ENCODE measurements at regions not wholly inside any gene's neighbourhood (a gene's known extent, or its start where the extent isn't known, plus 50 kb on each side); places are given as distances from the start of the nearest gene placed in this dataset.

- TF ChIP-seq, protein P1, sequence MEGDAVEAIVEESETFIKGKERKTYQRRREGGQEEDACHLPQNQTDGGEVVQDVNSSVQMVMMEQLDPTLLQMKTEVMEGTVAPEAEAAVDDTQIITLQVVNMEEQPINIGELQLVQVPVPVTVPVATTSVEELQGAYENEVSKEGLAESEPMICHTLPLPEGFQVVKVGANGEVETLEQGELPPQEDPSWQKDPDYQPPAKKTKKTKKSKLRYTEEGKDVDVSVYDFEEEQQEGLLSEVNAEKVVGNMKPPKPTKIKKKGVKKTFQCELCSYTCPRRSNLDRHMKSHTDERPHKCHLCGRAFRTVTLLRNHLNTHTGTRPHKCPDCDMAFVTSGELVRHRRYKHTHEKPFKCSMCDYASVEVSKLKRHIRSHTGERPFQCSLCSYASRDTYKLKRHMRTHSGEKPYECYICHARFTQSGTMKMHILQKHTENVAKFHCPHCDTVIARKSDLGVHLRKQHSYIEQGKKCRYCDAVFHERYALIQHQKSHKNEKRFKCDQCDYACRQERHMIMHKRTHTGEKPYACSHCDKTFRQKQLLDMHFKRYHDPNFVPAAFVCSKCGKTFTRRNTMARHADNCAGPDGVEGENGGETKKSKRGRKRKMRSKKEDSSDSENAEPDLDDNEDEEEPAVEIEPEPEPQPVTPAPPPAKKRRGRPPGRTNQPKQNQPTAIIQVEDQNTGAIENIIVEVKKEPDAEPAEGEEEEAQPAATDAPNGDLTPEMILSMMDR (IDR thresholded peaks at IDR 0.05) = no peak
- TF ChIP-seq POLR2AphosphoS5 (IDR thresholded peaks at IDR 0.05) = no peak
Measured at GRCh38 chr12:19894803-19895202, 455.5 kb downstream of the AEBP2 start.

Data from sigmoid colon (tissue), 4 donors.